ENCODE measurements at regions not wholly inside any gene's neighbourhood (a gene's known extent, or its start where the extent isn't known, plus 50 kb on each side); places are given as distances from the start of the nearest gene placed in this dataset.

DNA sequence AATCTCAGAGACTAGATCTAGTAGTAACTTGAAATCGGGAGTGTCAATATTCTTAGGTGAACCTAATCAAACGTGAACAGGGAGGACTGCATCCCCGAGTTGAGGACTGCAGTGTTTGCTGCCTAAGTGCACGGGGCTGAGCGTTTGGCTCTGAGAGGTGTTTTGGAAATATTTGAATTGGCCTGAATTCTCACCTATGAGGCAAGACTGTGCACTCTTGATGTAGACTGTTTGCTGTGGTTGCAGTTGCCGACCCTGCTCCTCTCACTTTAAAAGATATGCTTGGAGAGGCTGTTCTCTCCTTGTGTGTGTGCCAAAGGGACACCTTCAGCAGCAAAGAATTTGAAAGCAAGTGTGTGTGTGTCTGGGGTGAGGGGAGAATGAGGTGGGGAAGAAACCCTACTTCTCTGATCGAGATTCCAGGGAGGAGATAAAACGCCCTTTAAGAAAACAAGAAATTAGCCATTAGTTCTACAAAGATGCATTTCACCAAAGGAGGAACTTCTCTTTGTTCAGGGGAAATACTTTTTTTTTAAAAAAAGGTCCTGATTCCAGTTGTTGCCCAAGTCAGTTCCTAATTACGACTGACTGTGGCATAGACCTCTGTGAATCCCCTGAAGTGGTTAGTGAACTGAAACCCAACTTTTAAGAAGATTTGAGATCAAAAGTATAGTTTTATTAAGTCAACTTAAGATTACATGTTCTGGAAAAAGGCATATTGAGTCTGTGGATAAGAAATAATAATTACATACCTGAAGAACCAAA is 106.6 kb downstream of the DYRK2 start:
- in situ Hi-C loops (cut with HindIII; ENCODE audit: low pct_unique_long_range_greater_than_20kb, low sequenced_read_pairs) (no loop called here), intact Hi-C loops (cut with micrococcal nuclease; ENCODE audit: unreplicated experiment) (no loop called here)
- TF ChIP-seq SIN3A (IDR thresholded peaks at IDR 0.05; ENCODE audit: borderline replicate concordance, insufficient read depth, low read depth, low read length) (no peak), POLR2AphosphoS5 (IDR thresholded peaks at IDR 0.05; ENCODE audit: low read depth, low read length) (no peak), TCF7L2 (IDR thresholded peaks at IDR 0.05; ENCODE audit: low read depth, low read length) (no peak), REST (IDR thresholded peaks at IDR 0.05; ENCODE audit: insufficient read depth in 1 of 2, low read depth in 2 of 2, low read length in 1 of 2) (no peak)
- TF ChIP-seq, protein P1, sequence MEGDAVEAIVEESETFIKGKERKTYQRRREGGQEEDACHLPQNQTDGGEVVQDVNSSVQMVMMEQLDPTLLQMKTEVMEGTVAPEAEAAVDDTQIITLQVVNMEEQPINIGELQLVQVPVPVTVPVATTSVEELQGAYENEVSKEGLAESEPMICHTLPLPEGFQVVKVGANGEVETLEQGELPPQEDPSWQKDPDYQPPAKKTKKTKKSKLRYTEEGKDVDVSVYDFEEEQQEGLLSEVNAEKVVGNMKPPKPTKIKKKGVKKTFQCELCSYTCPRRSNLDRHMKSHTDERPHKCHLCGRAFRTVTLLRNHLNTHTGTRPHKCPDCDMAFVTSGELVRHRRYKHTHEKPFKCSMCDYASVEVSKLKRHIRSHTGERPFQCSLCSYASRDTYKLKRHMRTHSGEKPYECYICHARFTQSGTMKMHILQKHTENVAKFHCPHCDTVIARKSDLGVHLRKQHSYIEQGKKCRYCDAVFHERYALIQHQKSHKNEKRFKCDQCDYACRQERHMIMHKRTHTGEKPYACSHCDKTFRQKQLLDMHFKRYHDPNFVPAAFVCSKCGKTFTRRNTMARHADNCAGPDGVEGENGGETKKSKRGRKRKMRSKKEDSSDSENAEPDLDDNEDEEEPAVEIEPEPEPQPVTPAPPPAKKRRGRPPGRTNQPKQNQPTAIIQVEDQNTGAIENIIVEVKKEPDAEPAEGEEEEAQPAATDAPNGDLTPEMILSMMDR (IDR thresholded peaks at IDR 0.05), result no peak
- no peak for DNase-seq (ENCODE audit: low read depth, low spot score)
- Histone ChIP-seq H3K9me3 (ENCODE audit: control insufficient read depth, insufficient read depth, low read depth, low read length) (no peaks in the 10 kb centered on the region), H3K27me3 (ENCODE audit: control insufficient read depth, insufficient read depth, low read length) (peaks cover 3% of the 10 kb centered on the region; the same call in 1 of the 2 replicates), H3K4me1 (ENCODE audit: control insufficient read depth, insufficient read depth, low read length) (no peaks in the 10 kb centered on the region), H3K27ac (ENCODE audit: low read length) (no peak overlapping the region), H3K4me3 (ENCODE audit: low read depth in 2 of 2, low read length in 2 of 2) (no peak overlapping the region), H3K36me3 (ENCODE audit: control insufficient read depth, insufficient read depth, low read length) (no peaks in the 10 kb centered on the region)
- BruUV-seq (replicated peaks), result no TSS peak
- ChIA-PET CTCF (no interaction called here), POLR2A (no interaction called here)
- no peak for ATAC-seq

GRCh38 chr12:67757651-67758050 is 109.1 kb downstream of the DYRK2 start:
- DNase-seq (ENCODE audit: low read depth, low spot score) (no peak), ATAC-seq (no peak)
- POLR2A ChIA-PET, result no interaction called here
- H3K36me3 ChIP-seq (ENCODE audit: control insufficient read depth, insufficient read depth, low read length), result no peaks in the 10 kb centered on the region
- H3K4me1 ChIP-seq (ENCODE audit: control insufficient read depth, insufficient read depth, low read length), result no peaks in the 10 kb centered on the region
- no peak overlapping the region for H3K4me3 ChIP-seq (ENCODE audit: low read depth in 2 of 2, low read length in 2 of 2)
- CTCF ChIA-PET, result no interaction called here
- TF ChIP-seq, protein P1 (IDR thresholded peaks at IDR 0.05), result no peak
- no peak for TF ChIP-seq SIN3A (IDR thresholded peaks at IDR 0.05; ENCODE audit: borderline replicate concordance, insufficient read depth, low read depth, low read length)
- no peak for TF ChIP-seq TCF7L2 (IDR thresholded peaks at IDR 0.05; ENCODE audit: low read depth, low read length)
- no peak for TF ChIP-seq POLR2AphosphoS5 (IDR thresholded peaks at IDR 0.05; ENCODE audit: low read depth, low read length)
- TF ChIP-seq REST (IDR thresholded peaks at IDR 0.05; ENCODE audit: insufficient read depth in 1 of 2, low read depth in 2 of 2, low read length in 1 of 2), result no peak
- no peaks in the 10 kb centered on the region for H3K9me3 ChIP-seq (ENCODE audit: control insufficient read depth, insufficient read depth, low read depth, low read length)
- in situ Hi-C loops (cut with HindIII; ENCODE audit: low pct_unique_long_range_greater_than_20kb, low sequenced_read_pairs) (no loop called here), intact Hi-C loops (cut with micrococcal nuclease; ENCODE audit: unreplicated experiment) (no loop called here)
- H3K27ac ChIP-seq (ENCODE audit: low read length), result no peak overlapping the region
- no TSS peak for BruUV-seq (replicated peaks)
- peaks cover 3% of the 10 kb centered on the region; the same call in 1 of the 2 replicates for H3K27me3 ChIP-seq (ENCODE audit: control insufficient read depth, insufficient read depth, low read length)
